HG02642 (cell line): ENCODE measurements at regions not wholly inside any gene's neighbourhood (a gene's known extent, or its start where the extent isn't known, plus 50 kb on each side); places are given as distances from the start of the nearest gene placed in this dataset.
A peak's percentile ranks its signal among the peaks of the same experiment; 100 is the strongest.
"Not testable (repeated sequence)": the region's sequence is repeated elsewhere in the genome, so short reads cannot be mapped to it uniquely, and the experiment has no call there.

Experiments used
- ATAC-seq: cut with Tn5 transposase; IDR thresholded peaks from one replicate; pipeline ENCODE4 v1.9.1; 2021; ENCODE audit warnings: mild to moderate bottlenecking; ENCODE audit not compliant: unreplicated experiment, poor library complexity

- no peak for ATAC-seq
Measured at GRCh38 chr9:30060976-30061375, 2323.5 kb upstream of the ACO1 start.

GRCh38 chr9:30065888-30066287, 2318.6 kb upstream of the ACO1 start:
- ATAC-seq = no peak

- ATAC-seq = not testable (repeated sequence)
Measured at GRCh38 chr9:30069236-30069635, 2315.2 kb upstream of the ACO1 start.

- ATAC-seq = no peak
Measured at GRCh38 chr9:30075022-30075421, 2309.4 kb upstream of the ACO1 start.

GRCh38 chr9:30075451-30076199, 2308.8 kb upstream of the ACO1 start:
- peak; percentile 86 for ATAC-seq

- no peak for ATAC-seq
Measured at GRCh38 chr9:30078195-30078594, 2306.2 kb upstream of the ACO1 start.

GRCh38 chr9:30089428-30089827, 2295.0 kb upstream of the ACO1 start:
- ATAC-seq = no peak

- no peak for ATAC-seq
Measured at GRCh38 chr9:30103647-30104394, 2280.6 kb upstream of the ACO1 start.

- not testable (repeated sequence) for ATAC-seq
Measured at GRCh38 chr9:30107134-30107533, 2277.3 kb upstream of the ACO1 start.

- no peak for ATAC-seq
Measured at GRCh38 chr9:30116673-30117217, 2267.7 kb upstream of the ACO1 start.

GRCh38 chr9:30120666-30121065, 2263.8 kb upstream of the ACO1 start:
- no peak for ATAC-seq

GRCh38 chr9:30121611-30122010, 2262.8 kb upstream of the ACO1 start:
- ATAC-seq = no peak

GRCh38 chr9:30125881-30126280, 2258.6 kb upstream of the ACO1 start:
- no peak for ATAC-seq

- ATAC-seq = no peak
Measured at GRCh38 chr9:30127371-30127770, 2257.1 kb upstream of the ACO1 start.

GRCh38 chr9:30140407-30140806, 2244.0 kb upstream of the ACO1 start:
- ATAC-seq = no peak

GRCh38 chr9:30160570-30160969, 2223.9 kb upstream of the ACO1 start:
- ATAC-seq = no peak

- ATAC-seq = no peak
Measured at GRCh38 chr9:30172206-30172605, 2212.2 kb upstream of the ACO1 start.

GRCh38 chr9:30178610-30179009, 2205.8 kb upstream of the ACO1 start:
- no peak for ATAC-seq

- ATAC-seq = no peak
Measured at GRCh38 chr9:30193421-30193820, 2191.0 kb upstream of the ACO1 start.

- no peak for ATAC-seq
Measured at GRCh38 chr9:30196941-30197340, 2187.5 kb upstream of the ACO1 start.

- ATAC-seq = no peak
Measured at GRCh38 chr9:30197453-30197852, 2187.0 kb upstream of the ACO1 start.
